GM23338 (cell line): ENCODE measurements at regions not wholly inside any gene's neighbourhood (a gene's known extent, or its start where the extent isn't known, plus 50 kb on each side); places are given as distances from the start of the nearest gene placed in this dataset.

Experiments used
- ATAC-seq: fragments of 200-7000 bp; cut with Tn5 transposase; 3 replicates; pipeline ENCODE4 v1.9.1; 2020
- DNase-seq: peaks from one replicate; pipeline ENCODE4 v3.0.0-alpha.2; 2015; ENCODE audit warnings: low spot score
- H2AFZ ChIP-seq: fragments of 200-600 bp; sonication (generic); 2 replicates; pipeline ENCODE4 v1.8.0; 2016; ENCODE audit warnings: antibody characterized with exemption, mild to moderate bottlenecking, moderate library complexity
- H3F3A ChIP-seq: fragments of 200-600 bp; sonication (generic); replicated peaks from 2 replicates; pipeline ENCODE4 v1.8.0; 2017; ENCODE audit warnings: antibody characterized with exemption, mixed run types, low read depth
- H3K27ac ChIP-seq: fragments of 200-600 bp; sonication (generic); 2 replicates; pipeline ENCODE4 v1.6.1; 2016; ENCODE audit warnings: low read depth
- H3K27me3 ChIP-seq: fragments of 200-600 bp; sonication (generic); 2 replicates; pipeline ENCODE4 v1.8.0; 2016; ENCODE audit warnings: mild to moderate bottlenecking, mixed run types, moderate library complexity; ENCODE audit not compliant: insufficient read depth
- H3K36me3 ChIP-seq: fragments of 200-600 bp; sonication (generic); 2 replicates; pipeline ENCODE4 v1.8.0; 2016; ENCODE audit warnings: mild to moderate bottlenecking; ENCODE audit not compliant: insufficient read depth
- H3K4me1 ChIP-seq: fragments of 200-600 bp; sonication (generic); 2 replicates; pipeline ENCODE4 v1.8.0; 2016; ENCODE audit warnings: mild to moderate bottlenecking, moderate library complexity; ENCODE audit not compliant: insufficient read depth
- H3K4me2 ChIP-seq: fragments of 200-600 bp; sonication (generic); 2 replicates; pipeline ENCODE4 v1.7.1; 2017; ENCODE audit warnings: mixed run types
- H3K4me3 ChIP-seq: fragments of 200-600 bp; sonication (generic); 2 replicates; pipeline ENCODE4 v1.6.1; 2016; ENCODE audit warnings: mixed run types
- H3K79me2 ChIP-seq: fragments of 200-600 bp; sonication (generic); replicated peaks from 2 replicates; pipeline ENCODE4 v1.8.0; 2017; ENCODE audit warnings: mild to moderate bottlenecking; ENCODE audit not compliant: insufficient read depth
- H3K9me2 ChIP-seq: fragments of 200-600 bp; sonication (generic); 2 replicates; pipeline ENCODE4 v1.8.0; 2017; ENCODE audit not compliant: insufficient read depth
- H4K20me1 ChIP-seq: fragments of 200-600 bp; sonication (generic); replicated peaks from 2 replicates; pipeline ENCODE4 v1.8.0; 2017; ENCODE audit warnings: mild to moderate bottlenecking; ENCODE audit not compliant: insufficient read depth
- H3K27ac Mint-ChIP-seq: 2 replicates; pipeline ENCODE4 v1.8.0; 2020; ENCODE audit warnings: inconsistent platforms, mild to moderate bottlenecking, moderate library complexity, mixed read lengths
- H3K27me3 Mint-ChIP-seq: 3 replicates; pipeline ENCODE4 v1.8.0; 2022; ENCODE audit warnings: low read depth, mild to moderate bottlenecking, moderate library complexity, mixed read lengths, inconsistent platforms; ENCODE audit not compliant: insufficient read depth, poor library complexity
- H3K36me3 Mint-ChIP-seq: 3 replicates; pipeline ENCODE4 v1.8.0; 2021; ENCODE audit warnings: low read depth, mild to moderate bottlenecking, inconsistent platforms, moderate library complexity, mixed read lengths
- H3K4me1 Mint-ChIP-seq: 3 replicates; pipeline ENCODE4 v1.8.0; 2020; ENCODE audit warnings: mild to moderate bottlenecking, inconsistent platforms, mixed read lengths
- H3K4me3 Mint-ChIP-seq: 3 replicates; pipeline ENCODE4 v1.8.0; 2021; ENCODE audit warnings: moderate library complexity, mild to moderate bottlenecking, inconsistent platforms, mixed read lengths
- H3K9me3 Mint-ChIP-seq: 3 replicates; pipeline ENCODE4 v1.8.0; 2020; ENCODE audit warnings: moderate library complexity, mild to moderate bottlenecking, inconsistent platforms, mixed read lengths
- CREB1 ChIP-seq: fragments of 250-450 bp; sonication (Bioruptor Pico); IDR thresholded peaks from 2 replicates; pipeline ENCODE4 v1.5.0; 2020; ENCODE audit warnings: low read depth, mild to moderate bottlenecking, moderate library complexity
- JUNB ChIP-seq: IDR thresholded peaks from one replicate; pipeline ENCODE4 v1.6.1; 2016; ENCODE audit warnings: antibody characterized with exemption; ENCODE audit not compliant: unreplicated experiment
- NANOG ChIP-seq: IDR thresholded peaks from 2 replicates; pipeline ENCODE4 v1.6.1; 2016; ENCODE audit warnings: antibody characterized with exemption, borderline replicate concordance
- POLR2AphosphoS5 ChIP-seq: IDR thresholded peaks from 2 replicates; pipeline ENCODE4 v1.6.1; 2016; ENCODE audit warnings: antibody characterized with exemption, low read depth
- REST ChIP-seq: IDR thresholded peaks from one replicate; pipeline ENCODE4 v1.6.1; 2018; ENCODE audit warnings: antibody characterized with exemption; ENCODE audit not compliant: unreplicated experiment
- STAT1 ChIP-seq: IDR thresholded peaks from one replicate; pipeline ENCODE4 v1.6.1; 2016; ENCODE audit warnings: antibody characterized with exemption; ENCODE audit not compliant: unreplicated experiment
- ZNF114 ChIP-seq: fragments of 250-450 bp; sonication (Bioruptor Pico); IDR thresholded peaks from 2 replicates; pipeline ENCODE4 v1.5.0; 2020; ENCODE audit warnings: mild to moderate bottlenecking, moderate library complexity
- TF ChIP-seq, protein P1 (sequence below), 2 experiments: fragments of 200-600 bp in 1 of 2; sonication (generic) in 1 of 2; conservative IDR thresholded peaks; 2 replicates each; pipeline versions ENCODE4 v1.5.1 to v1.6.1; 2016 to 2017; ENCODE audit warnings: antibody characterized with exemption in 2 of 2, low read depth in 2 of 2, mild to moderate bottlenecking in 2 of 2, moderate library complexity in 1 of 2
- TF ChIP-seq, protein P2 (sequence below): IDR thresholded peaks from 2 replicates; pipeline ENCODE4 v1.6.1; 2016; ENCODE audit warnings: antibody characterized with exemption

DNA sequence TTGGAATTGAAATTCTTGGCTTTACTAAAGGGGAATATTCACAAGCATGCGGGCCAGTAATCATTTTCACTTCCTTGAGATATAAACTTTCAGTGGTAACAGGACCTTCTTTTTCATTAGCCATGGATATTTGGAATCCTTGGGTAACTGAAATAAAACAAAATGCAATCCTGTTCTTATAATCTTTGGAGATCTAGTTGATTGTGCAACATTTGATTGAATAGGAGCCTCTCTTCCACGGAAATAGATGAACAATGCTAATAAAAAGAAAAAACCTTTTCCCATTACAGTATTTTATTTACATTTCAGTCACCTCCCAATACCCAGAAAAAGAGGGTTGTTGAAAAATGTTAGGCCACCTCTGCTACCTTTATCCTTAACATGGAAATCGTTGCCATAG lies 225.6 kb downstream of the MAP2K6 start (continued):
- TF ChIP-seq REST: no peak
- TF ChIP-seq, protein P1, sequence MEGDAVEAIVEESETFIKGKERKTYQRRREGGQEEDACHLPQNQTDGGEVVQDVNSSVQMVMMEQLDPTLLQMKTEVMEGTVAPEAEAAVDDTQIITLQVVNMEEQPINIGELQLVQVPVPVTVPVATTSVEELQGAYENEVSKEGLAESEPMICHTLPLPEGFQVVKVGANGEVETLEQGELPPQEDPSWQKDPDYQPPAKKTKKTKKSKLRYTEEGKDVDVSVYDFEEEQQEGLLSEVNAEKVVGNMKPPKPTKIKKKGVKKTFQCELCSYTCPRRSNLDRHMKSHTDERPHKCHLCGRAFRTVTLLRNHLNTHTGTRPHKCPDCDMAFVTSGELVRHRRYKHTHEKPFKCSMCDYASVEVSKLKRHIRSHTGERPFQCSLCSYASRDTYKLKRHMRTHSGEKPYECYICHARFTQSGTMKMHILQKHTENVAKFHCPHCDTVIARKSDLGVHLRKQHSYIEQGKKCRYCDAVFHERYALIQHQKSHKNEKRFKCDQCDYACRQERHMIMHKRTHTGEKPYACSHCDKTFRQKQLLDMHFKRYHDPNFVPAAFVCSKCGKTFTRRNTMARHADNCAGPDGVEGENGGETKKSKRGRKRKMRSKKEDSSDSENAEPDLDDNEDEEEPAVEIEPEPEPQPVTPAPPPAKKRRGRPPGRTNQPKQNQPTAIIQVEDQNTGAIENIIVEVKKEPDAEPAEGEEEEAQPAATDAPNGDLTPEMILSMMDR (conservative IDR thresholded peaks at IDR 0.05; ENCODE audit: low read depth in 2 of 2): no peak
- TF ChIP-seq, protein P2, sequence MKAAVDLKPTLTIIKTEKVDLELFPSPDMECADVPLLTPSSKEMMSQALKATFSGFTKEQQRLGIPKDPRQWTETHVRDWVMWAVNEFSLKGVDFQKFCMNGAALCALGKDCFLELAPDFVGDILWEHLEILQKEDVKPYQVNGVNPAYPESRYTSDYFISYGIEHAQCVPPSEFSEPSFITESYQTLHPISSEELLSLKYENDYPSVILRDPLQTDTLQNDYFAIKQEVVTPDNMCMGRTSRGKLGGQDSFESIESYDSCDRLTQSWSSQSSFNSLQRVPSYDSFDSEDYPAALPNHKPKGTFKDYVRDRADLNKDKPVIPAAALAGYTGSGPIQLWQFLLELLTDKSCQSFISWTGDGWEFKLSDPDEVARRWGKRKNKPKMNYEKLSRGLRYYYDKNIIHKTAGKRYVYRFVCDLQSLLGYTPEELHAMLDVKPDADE: no peak
- no peak for TF ChIP-seq NANOG
- no peak for TF ChIP-seq STAT1
- TF ChIP-seq JUNB: no peak

- Mint-ChIP-seq H3K9me3 (no peaks in the 10 kb centered on the region), H3K36me3 (no peaks in the 10 kb centered on the region), H3K4me1 (no peaks in the 10 kb centered on the region), H3K27me3 (no peaks in the 10 kb centered on the region), H3K27ac (no peak overlapping the region), H3K4me3 (no peak overlapping the region)
- DNase-seq: no peak
- no peak for ATAC-seq
- Histone ChIP-seq H3K79me2 (no peaks in the 10 kb centered on the region), H4K20me1 (no peaks in the 10 kb centered on the region), H2AFZ (no peak overlapping the region), H3K9me2 (peaks cover 9% of the 10 kb centered on the region; the same call in 1 of the 2 replicates), H3K27me3 (no peaks in the 10 kb centered on the region), H3F3A (no peaks in the 10 kb centered on the region), H3K36me3 (no peaks in the 10 kb centered on the region), H3K4me1 (no peaks in the 10 kb centered on the region), H3K4me3 (no peak overlapping the region), H3K4me2 (no peak overlapping the region), H3K27ac (no peak overlapping the region)
- no peak for TF ChIP-seq NANOG
- TF ChIP-seq, protein P2: no peak
- TF ChIP-seq POLR2AphosphoS5: no peak
- TF ChIP-seq CREB1 (CRISPR knock-in tag): no peak
- no peak for TF ChIP-seq ZNF114 (CRISPR knock-in tag)
- TF ChIP-seq JUNB: no peak
- TF ChIP-seq, protein P1 (conservative IDR thresholded peaks at IDR 0.05; ENCODE audit: low read depth in 2 of 2): no peak
- no peak for TF ChIP-seq STAT1
Observed at GRCh38 chr17:69643686-69644085, 229.2 kb downstream of the MAP2K6 start.
